COLO668 (cell line): ENCODE measurements at regions not wholly inside any gene's neighbourhood (a gene's known extent, or its start where the extent isn't known, plus 50 kb on each side); places are given as distances from the start of the nearest gene placed in this dataset.
"Not testable (repeated sequence)": the region's sequence is repeated elsewhere in the genome, so short reads cannot be mapped to it uniquely, and the experiment has no call there.

Experiments used
- DNase-seq: peaks from one replicate; lab custom pipeline; 2025; ENCODE audit not compliant: unreplicated experiment; lab: John Stamatoyannopoulos, UW

- DNase-seq = not testable (repeated sequence)
Observed at GRCh38 chr10:27347827-27348207, 107.2 kb upstream of the ACBD5 start.

GRCh38 chr10:27345455-27345920 is 104.9 kb upstream of the ACBD5 start:
- DNase-seq = no peak

DNA sequence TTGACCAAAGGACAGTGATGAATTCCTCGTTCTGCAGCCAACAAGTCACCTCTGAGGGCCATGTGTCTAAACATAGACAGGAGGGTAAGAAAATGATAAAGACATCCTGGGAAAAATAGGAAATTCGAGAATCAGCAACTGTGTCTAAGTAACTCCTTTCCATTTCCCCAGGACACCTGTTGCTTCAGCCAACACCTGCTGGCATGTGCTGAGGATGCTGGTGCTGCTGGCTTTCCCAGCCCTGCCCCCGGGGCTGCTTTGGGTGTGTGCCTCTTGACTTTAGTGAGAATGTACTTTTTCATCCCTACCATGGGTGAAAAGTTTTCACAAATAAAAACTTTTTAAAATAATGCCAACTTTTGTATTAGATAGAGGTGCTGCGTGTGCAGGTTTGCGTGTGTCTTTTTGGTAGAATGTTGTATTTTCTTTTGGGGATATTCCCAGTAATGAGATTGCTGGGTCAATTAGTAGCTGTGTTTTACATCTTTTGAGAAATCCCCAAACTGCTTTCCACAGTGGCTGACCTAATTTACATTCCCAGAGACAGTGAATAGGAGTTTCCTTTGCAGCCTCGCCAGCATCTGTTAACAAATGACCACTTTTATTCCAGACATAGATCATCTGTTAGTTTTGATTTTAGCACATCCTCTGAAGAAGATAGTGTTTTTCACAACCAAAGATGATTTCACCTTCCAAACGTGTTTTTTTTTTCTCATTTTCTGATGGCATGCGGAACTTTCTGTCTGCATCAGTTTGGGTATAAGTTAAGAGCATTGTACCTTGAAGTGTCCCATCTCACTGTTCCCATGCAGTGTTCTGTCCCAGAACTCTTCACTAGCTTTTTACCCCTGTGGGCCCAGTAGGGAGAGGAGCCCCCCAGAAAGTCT is 104.2 kb upstream of the ACBD5 start:
- DNase-seq = peak; percentile 13

GRCh38 chr10:27341001-27341400 is 100.4 kb upstream of the ACBD5 start:
- peak; percentile 4 for DNase-seq

- not testable (repeated sequence) for DNase-seq
Observed at GRCh38 chr10:27335246-27335645, 94.6 kb upstream of the ACBD5 start.

- DNase-seq = no peak
Observed at GRCh38 chr10:27330074-27330473, 89.5 kb upstream of the ACBD5 start.

GRCh38 chr10:27328946-27329345 is 88.3 kb upstream of the ACBD5 start:
- DNase-seq = no peak

GRCh38 chr10:27326748-27327147 is 86.2 kb upstream of the ACBD5 start:
- DNase-seq = not testable (repeated sequence)

GRCh38 chr10:27319752-27320431 is 79.3 kb upstream of the ACBD5 start:
- DNase-seq = no peak

- DNase-seq = not testable (repeated sequence)
Observed at GRCh38 chr10:27319139-27319538, 78.5 kb upstream of the ACBD5 start.

DNA sequence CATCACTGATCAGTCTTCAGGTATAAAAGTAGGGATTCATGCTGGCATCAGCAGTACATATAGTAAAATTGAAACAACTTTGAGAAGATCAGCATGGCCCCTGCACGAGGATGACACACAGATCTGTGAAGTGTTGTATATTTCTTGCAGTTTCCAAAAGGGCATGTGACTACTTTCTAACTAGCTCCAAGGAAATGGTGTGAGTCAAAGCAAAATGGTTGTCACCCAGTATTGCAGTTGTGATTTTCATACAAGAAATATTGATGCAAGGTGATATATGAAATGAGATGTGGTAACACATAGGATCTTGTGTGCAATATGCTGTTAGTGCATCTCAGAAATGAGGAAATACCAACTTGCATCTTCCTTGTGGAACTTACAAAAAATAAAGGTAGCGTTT is 74.5 kb upstream of the ACBD5 start:
- DNase-seq = not testable (repeated sequence)

- not testable (repeated sequence) for DNase-seq
Observed at GRCh38 chr10:27313586-27313985, 73.0 kb upstream of the ACBD5 start.

GRCh38 chr10:27312854-27313253 is 72.3 kb upstream of the ACBD5 start:
- no peak for DNase-seq

- DNase-seq = not testable (repeated sequence)
Observed at GRCh38 chr10:27311809-27312208, 71.2 kb upstream of the ACBD5 start.

DNA sequence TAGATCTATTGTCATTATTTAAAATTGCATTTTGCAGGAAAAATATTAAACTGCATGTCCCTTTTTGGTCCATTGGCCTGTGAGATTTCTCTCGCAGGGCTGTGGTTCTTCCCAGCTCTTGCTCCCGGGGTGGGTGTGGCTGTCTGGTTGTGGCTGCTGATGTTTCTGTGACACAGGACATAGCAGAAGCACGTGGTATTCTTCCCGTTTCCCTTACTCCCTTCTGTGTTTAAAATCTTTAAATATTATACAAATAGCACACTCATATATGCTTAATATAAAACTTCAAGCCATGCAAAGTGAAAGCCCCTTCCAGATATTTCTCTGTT is 57.9 kb upstream of the ACBD5 start:
- DNase-seq = not testable (repeated sequence)

DNA sequence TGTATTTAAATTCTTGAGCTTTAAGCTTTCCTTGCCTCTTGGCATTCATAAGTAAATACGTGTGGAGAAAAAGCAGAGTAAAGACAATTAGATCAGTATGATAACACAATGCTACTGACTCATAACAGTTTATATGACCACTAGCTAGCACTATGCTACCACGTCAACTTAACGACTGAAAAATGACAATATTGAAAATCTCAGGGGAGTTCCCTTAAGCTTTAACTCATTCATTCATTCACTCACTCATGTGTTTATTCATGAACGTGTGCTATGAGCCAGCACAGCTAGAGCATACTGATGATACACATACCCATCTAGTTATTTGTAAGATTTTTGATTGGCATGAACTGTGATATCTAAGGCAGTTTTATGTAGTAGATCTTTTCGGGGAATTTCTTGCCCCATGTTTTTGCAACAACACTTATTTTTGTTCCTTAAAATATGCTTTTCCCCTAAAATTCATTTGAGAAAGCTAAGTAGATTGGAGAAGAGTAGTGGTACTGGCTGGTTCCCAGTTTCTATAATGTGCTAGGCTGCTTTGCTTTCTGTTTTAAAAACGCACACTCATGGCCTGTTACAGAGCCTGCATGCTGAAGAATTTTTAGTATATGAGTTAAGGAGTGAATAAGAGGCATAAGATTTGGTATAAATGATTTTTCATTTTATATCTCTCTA is 57.4 kb upstream of the ACBD5 start:
- DNase-seq = no peak

- not testable (repeated sequence) for DNase-seq
Observed at GRCh38 chr10:27296285-27296684, 55.7 kb upstream of the ACBD5 start.

DNA sequence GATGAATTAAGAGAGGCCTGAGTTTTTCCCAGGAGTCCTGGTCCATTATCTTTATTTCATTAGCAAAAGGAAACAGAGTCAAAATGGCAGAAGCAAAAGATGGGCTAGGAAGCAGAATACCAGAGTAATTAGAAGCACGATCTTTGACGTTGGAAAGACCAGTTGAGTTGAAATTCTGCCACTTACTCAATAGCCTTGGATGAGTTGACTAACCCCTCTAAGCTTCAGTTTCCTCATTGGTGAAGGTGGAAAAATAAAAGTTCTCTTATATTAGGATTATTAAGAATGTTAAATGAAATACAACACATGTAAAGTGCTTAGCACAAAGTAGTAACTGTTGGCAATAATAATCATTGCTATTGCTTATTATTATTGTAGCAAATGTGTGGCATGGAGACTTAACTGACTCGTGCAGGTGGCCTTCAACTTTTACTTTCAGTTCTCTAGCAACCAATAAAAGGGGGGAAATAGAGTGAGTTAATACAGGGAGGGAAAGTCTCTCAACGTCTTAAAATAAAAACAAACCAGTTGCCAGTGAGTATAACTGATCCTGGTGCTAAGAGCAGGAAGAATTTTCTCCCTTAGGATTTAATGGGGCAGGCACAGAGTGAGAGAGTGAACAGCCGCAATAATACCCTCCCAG is 50.8 kb upstream of the ACBD5 start:
- DNase-seq = not testable (repeated sequence)
